Prostate gland (tissue), 2 donors: ENCODE measurements at regions not wholly inside any gene's neighbourhood (a gene's known extent, or its start where the extent isn't known, plus 50 kb on each side); places are given as distances from the start of the nearest gene placed in this dataset.

Experiments used
- DNase-seq: peaks from one replicate; pipeline ENCODE4 v3.0.0-alpha.2; 2019; ENCODE audit warnings: low spot score
- H3K27ac ChIP-seq, 2 donors: fragments of 200-600 bp; sonication (generic); 2 replicates each; pipeline ENCODE4 v1.5.1; 2017 to 2019
- H3K27me3 ChIP-seq: fragments of 200-600 bp; sonication (generic); replicated peaks from 2 replicates; pipeline ENCODE4 v1.5.1; 2019; ENCODE audit not compliant: insufficient read depth
- H3K36me3 ChIP-seq, 2 donors: fragments of 200-600 bp; sonication (generic); 1 replicate in 1 of 2; 2 replicates in 1 of 2; pipeline versions ENCODE4 v1.5.1 to v1.8.1; 2017 to 2019
- H3K4me1 ChIP-seq: fragments of 200-600 bp; sonication (generic); replicated peaks from 2 replicates; pipeline ENCODE4 v1.5.1; 2019
- H3K4me3 ChIP-seq, 2 donors: fragments of 200-600 bp; sonication (generic); 2 replicates each; pipeline ENCODE4 v1.5.1; 2017 to 2019
- H3K9me3 ChIP-seq: fragments of 200-600 bp; sonication (generic); 2 replicates; pipeline ENCODE4 v1.5.1; 2017
- POLR2A ChIP-seq: fragments of 450-650 bp; IDR thresholded peaks from one replicate; pipeline ENCODE4 v1.6.1; 2016; ENCODE audit warnings: antibody characterized with exemption, mild to moderate bottlenecking
- POLR2AphosphoS5 ChIP-seq: sonication (generic); formaldehyde crosslinking; IDR thresholded peaks from one replicate; pipeline ENCODE4 v1.6.1; 2017; ENCODE audit warnings: antibody characterized with exemption
- WGBS: methylation state at CpG from one replicate; pipeline ENCODE4 v1.1.5; 2018; 5-methylcytosine and 5-hydroxymethylcytosine counted together
- intact Hi-C: fragments of 100-400 bp; cut with DNase I; formaldehyde crosslinking; loops from one replicate; pipeline ENCODE4 v1.14.2; 2022
- TF ChIP-seq, protein P1 (sequence below), 4 experiments: fragments of 200-600 bp in 2 of 4; fragments of 450-650 bp in 2 of 4; sonication (generic) in 2 of 4; IDR thresholded peaks; 1 replicate in 3 of 4; 2 replicates in 1 of 4; pipeline ENCODE4 v1.5.1; 2016 to 2019; ENCODE audit warnings: antibody characterized with exemption in 4 of 4, mild to moderate bottlenecking in 2 of 4, moderate library complexity in 2 of 4

DNA sequence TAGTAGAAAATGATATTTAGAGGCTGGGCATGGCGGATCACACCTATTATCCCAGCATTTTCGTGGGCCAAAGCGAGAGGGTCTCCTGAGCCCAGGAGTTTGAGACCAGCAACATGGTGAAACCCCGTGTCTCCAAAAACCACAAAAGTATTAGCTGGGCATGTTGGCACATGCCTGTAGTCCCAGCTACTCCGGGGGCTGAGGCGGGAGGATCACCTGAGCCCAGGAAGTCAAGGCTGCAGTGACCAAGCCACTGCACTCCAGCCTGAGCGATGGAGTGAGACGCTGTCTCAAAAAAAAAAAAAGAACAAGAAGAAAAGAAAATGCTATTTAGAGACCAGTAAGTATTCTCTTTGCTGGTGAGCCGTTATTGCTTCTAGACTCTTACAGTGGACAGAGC is 79.2 kb upstream of the MDM1 start:
- 85% methylated on average over 9 of the region's 9 CpGs for WGBS
- Histone ChIP-seq H3K27me3 (no peaks in the 10 kb centered on the region), H3K27ac (no peak overlapping the region), H3K4me3 (no peak overlapping the region), H3K9me3 (no peaks in the 10 kb centered on the region), H3K4me1 (no peaks in the 10 kb centered on the region), H3K36me3 (no peaks in the 10 kb centered on the region)
- TF ChIP-seq, protein P1, sequence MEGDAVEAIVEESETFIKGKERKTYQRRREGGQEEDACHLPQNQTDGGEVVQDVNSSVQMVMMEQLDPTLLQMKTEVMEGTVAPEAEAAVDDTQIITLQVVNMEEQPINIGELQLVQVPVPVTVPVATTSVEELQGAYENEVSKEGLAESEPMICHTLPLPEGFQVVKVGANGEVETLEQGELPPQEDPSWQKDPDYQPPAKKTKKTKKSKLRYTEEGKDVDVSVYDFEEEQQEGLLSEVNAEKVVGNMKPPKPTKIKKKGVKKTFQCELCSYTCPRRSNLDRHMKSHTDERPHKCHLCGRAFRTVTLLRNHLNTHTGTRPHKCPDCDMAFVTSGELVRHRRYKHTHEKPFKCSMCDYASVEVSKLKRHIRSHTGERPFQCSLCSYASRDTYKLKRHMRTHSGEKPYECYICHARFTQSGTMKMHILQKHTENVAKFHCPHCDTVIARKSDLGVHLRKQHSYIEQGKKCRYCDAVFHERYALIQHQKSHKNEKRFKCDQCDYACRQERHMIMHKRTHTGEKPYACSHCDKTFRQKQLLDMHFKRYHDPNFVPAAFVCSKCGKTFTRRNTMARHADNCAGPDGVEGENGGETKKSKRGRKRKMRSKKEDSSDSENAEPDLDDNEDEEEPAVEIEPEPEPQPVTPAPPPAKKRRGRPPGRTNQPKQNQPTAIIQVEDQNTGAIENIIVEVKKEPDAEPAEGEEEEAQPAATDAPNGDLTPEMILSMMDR (IDR thresholded peaks at IDR 0.05), result no peak
- no peak for TF ChIP-seq POLR2AphosphoS5
- TF ChIP-seq POLR2A, result no peak
- intact Hi-C loops, result no loop called here
- no peak for DNase-seq

DNA sequence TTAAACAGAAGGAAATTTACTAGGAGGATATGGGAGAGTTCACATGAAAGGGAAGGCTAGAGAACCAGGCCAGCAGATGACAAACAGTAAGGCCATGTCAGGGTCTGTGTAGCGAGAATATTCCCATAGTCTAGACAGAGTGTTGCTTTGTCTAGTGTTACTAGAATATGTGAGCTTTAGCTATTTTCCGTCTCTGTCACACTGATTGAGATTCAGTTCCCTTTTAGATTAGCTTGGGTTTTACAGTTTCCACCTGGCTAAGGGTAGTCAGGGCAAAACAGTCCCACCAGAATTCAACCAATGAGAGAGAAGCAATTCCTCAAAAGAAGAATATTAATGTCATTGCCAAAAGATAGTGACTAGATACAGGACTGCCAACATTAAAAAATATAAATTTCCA is 82.8 kb upstream of the MDM1 start:
- Histone ChIP-seq H3K4me1 (no peaks in the 10 kb centered on the region), H3K27ac (no peak overlapping the region), H3K9me3 (no peaks in the 10 kb centered on the region), H3K36me3 (no peaks in the 10 kb centered on the region), H3K4me3 (no peak overlapping the region), H3K27me3 (no peaks in the 10 kb centered on the region)
- TF ChIP-seq, protein P1 (IDR thresholded peaks at IDR 0.05), result no peak
- TF ChIP-seq POLR2AphosphoS5 (no peak), POLR2A (no peak)
- intact Hi-C loops, result no loop called here
- WGBS, result 80% methylated on average over 2 of the region's 2 CpGs
- no peak for DNase-seq

DNA sequence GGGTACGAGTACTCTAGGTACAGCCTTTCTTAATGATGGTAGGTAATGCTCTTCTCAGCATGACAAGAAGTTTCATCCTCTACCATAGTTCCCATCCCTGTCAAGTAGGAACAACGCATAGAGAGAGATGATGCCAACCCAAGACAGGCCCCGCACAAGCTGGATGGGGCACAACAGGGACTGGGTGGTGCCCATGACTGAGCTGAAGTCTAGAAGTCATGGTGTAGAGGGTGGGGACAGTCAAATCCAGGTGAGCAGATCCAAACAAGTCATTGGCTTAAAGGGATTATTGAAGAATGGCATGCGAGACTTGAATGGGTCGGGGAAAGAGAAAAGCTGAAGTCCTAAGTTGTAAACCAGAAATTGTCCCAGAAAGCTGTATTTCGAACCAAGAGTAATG is 84.2 kb upstream of the MDM1 start:
- H3K27ac ChIP-seq, result no peak overlapping the region
- no peaks in the 10 kb centered on the region for H3K36me3 ChIP-seq
- no peak for DNase-seq
- H3K4me1 ChIP-seq, result no peaks in the 10 kb centered on the region
- TF ChIP-seq, protein P1 (IDR thresholded peaks at IDR 0.05), result no peak
- TF ChIP-seq POLR2A, result no peak
- no peak for TF ChIP-seq POLR2AphosphoS5
- WGBS, result 98% methylated on average over 6 of the region's 6 CpGs
- no peaks in the 10 kb centered on the region for H3K9me3 ChIP-seq
- intact Hi-C loops, result no loop called here
- no peak overlapping the region for H3K4me3 ChIP-seq
- no peaks in the 10 kb centered on the region for H3K27me3 ChIP-seq

DNA sequence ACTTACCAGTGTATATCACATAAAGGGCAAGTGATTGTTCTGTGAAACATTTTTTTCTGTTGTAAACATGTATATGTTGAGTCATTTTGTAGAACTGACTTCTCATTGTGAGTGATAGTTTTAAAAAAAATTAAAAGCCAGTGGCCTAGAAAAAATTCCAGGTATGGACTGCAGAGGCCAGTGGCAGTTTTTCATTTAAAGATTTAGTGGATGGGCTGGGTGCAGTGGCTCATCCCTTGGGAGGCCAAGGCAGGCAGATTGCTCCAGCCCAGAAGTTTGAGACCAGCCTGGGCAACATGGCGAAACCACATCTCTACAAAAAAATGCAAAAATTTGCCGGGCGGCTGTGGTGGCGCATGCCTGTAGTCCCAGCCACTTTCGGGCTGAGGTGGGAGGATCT is 84.7 kb upstream of the MDM1 start:
- no peaks in the 10 kb centered on the region for H3K9me3 ChIP-seq
- H3K4me1 ChIP-seq, result no peaks in the 10 kb centered on the region
- intact Hi-C loops, result no loop called here
- no peaks in the 10 kb centered on the region for H3K27me3 ChIP-seq
- TF ChIP-seq POLR2AphosphoS5, result no peak
- TF ChIP-seq POLR2A, result no peak
- DNase-seq, result no peak
- no peaks in the 10 kb centered on the region for H3K36me3 ChIP-seq
- H3K4me3 ChIP-seq, result no peak overlapping the region
- WGBS, result 95% methylated on average over 5 of the region's 5 CpGs
- H3K27ac ChIP-seq, result no peak overlapping the region

DNA sequence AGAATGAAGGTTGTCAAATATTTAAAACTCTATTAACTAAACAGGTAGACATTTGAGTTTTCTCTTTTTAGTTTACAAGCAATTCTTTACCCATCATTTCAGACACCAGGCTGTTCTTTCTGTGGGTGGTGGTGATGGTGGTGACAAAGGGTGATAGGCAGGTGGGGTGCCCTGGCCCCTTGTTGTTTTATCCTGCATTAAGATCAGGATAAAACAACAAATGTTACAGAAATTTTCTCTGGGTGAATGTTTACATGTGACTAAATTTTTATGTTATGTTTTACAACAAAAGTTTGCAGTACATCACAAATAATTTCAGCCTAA is 85.9 kb upstream of the MDM1 start:
- intact Hi-C loops, result no loop called here
- Histone ChIP-seq H3K36me3 (no peaks in the 10 kb centered on the region), H3K27me3 (no peaks in the 10 kb centered on the region), H3K9me3 (no peaks in the 10 kb centered on the region), H3K4me1 (no peaks in the 10 kb centered on the region), H3K27ac (no peak overlapping the region), H3K4me3 (no peak overlapping the region)
- TF ChIP-seq POLR2AphosphoS5 (no peak), POLR2A (no peak)
- TF ChIP-seq, protein P1 (IDR thresholded peaks at IDR 0.05), result no peak
- no peak for DNase-seq
